ENCODE measurements at regions not wholly inside any gene's neighbourhood (a gene's known extent, or its start where the extent isn't known, plus 50 kb on each side); places are given as distances from the start of the nearest gene placed in this dataset.

- Histone ChIP-seq H4K20me1 (ENCODE audit: control insufficient read depth, insufficient read depth, insufficient read length) (no peaks in the 10 kb centered on the region), H3K4me2 (ENCODE audit: insufficient read depth, insufficient read length, low read length) (no peak overlapping the region), H3K23ac (ENCODE audit: insufficient read length, low read depth, low read length) (no peak overlapping the region), H4K5ac (ENCODE audit: insufficient read length, low read depth, low read length) (no peak overlapping the region), H2BK15ac (ENCODE audit: low read depth, low read length) (no peak overlapping the region), H3K79me1 (ENCODE audit: insufficient read depth, low read depth, low read length, poor library complexity, severe bottlenecking) (no peaks in the 10 kb centered on the region), H3K18ac (ENCODE audit: insufficient read length, low read depth, low read length) (no peak overlapping the region), H3T11ph (ENCODE audit: low read length) (no peak overlapping the region), H3K9me3 (ENCODE audit: control insufficient read depth, low read depth, low read length) (peaks cover 15% of the 10 kb centered on the region), H2BK20ac (ENCODE audit: low read depth, low read length, poor library complexity, severe bottlenecking) (no peak overlapping the region), H2AFZ (ENCODE audit: low read length) (no peak overlapping the region), H3K14ac (ENCODE audit: insufficient read depth, low read length) (no peak overlapping the region), H3K79me2 (ENCODE audit: insufficient read depth, low read length) (no peaks in the 10 kb centered on the region), H4K91ac (ENCODE audit: insufficient read length, low read depth, low read length) (no peak overlapping the region), H2BK120ac (ENCODE audit: low read depth, low read length, poor library complexity, severe bottlenecking) (no peak overlapping the region), H3K23me2 (ENCODE audit: insufficient read length, low read depth, low read length, poor library complexity, severe bottlenecking) (no peaks in the 10 kb centered on the region), H3K27me3 (ENCODE audit: insufficient read depth, low read length) (no peaks in the 10 kb centered on the region), H2BK5ac (ENCODE audit: insufficient read length, low read length) (no peak overlapping the region), H3K9ac (ENCODE audit: extremely low read depth, insufficient read length, low read length) (no peak overlapping the region), H3K4me1 (ENCODE audit: insufficient read depth, low read length) (no peaks in the 10 kb centered on the region), H2BK12ac (ENCODE audit: insufficient read length, low read depth, low read length) (no peak overlapping the region), H3K27ac (ENCODE audit: insufficient read length, low read depth, low read length) (no peak overlapping the region), H4K8ac (replicated peaks; ENCODE audit: insufficient read length, low read depth, low read length) (no peak overlapping the region), H2AK5ac (ENCODE audit: insufficient read length, low read length) (no peak overlapping the region), H3K4ac (ENCODE audit: low read depth, low read length) (no peak overlapping the region), H3K56ac (ENCODE audit: insufficient read length, low read depth, low read length) (no peak overlapping the region)
- peaks cover 69 to 70% of the 10 kb centered on the region in 2 experiments for H3K9me3 Mint-ChIP-seq
- no peak for TF ChIP-seq CTCF (conservative IDR thresholded peaks at IDR 0.05)
- H3K36me3 Mint-ChIP-seq (ENCODE audit: insufficient read depth in 1 of 3, low read depth in 3 of 3) = peaks cover 0 to 3% (median 0%) of the 10 kb centered on the region in 3 experiments; a peak in 3 of 7 replicates
- no CpG with 5 or more reads among the region's 2 CpGs for WGBS (ENCODE audit: extremely low coverage, insufficient read length, low lambda C conversion rate)
- H3K27me3 Mint-ChIP-seq (ENCODE audit: low read depth) = no peaks in the 10 kb centered on the region; the same call in 1 of the 2 replicates
- H3K4me1 Mint-ChIP-seq = peaks cover 0 to 2% of the 10 kb centered on the region in 2 experiments; a peak in 1 of 4 replicates
- no peak overlapping the region for H3K4me3 Mint-ChIP-seq
- no peak for DNase-seq
- H3K27ac Mint-ChIP-seq = no peak overlapping the region
Observed at GRCh38 chrX:44071847-44072551, 98.8 kb upstream of the NDP start.
